Heart left ventricle (tissue), 13 donors: ENCODE measurements at regions not wholly inside any gene's neighbourhood (a gene's known extent, or its start where the extent isn't known, plus 50 kb on each side); places are given as distances from the start of the nearest gene placed in this dataset.

Source experiments
- CTCF ChIP-seq, 12 donors: fragments of 200-600 bp; sonication (generic) in 4 of 12; IDR thresholded peaks; one replicate each; pipeline versions ENCODE4 v1.5.0 to v1.8.0; 2018 to 2022; ENCODE audit warnings: antibody characterized with exemption in 12 of 12, mild to moderate bottlenecking in 5 of 12
- POLR2A ChIP-seq, 2 donors: fragments of 450-650 bp; IDR thresholded peaks; one replicate each; pipeline ENCODE4 v1.6.1; 2017; ENCODE audit warnings: antibody characterized with exemption in 2 of 2, mild to moderate bottlenecking in 2 of 2, moderate library complexity in 2 of 2
- donor health status: ischemic (EF 13 %, LVEDD 7.1; RV severe dilation, severe dysfunction).
- donor health status: DM: no; HTN: yes; CAD: no.
- donor health status: DM: no; HTN: no; CAD: no.
- donor health status: ischemic (EF 25% LVEDD 6.9; RV normal size, moderate dysfunction).
- donor health status: ischemic (EF 25% LVEDD 5.7; RV mildly dilated, moderate dysfunction).
- donor health status: ischemic (EF 35%, LVEDD 5.7; RV mildly dilated, moderate dysfunction).
- donor health status: nonischemic (EF 11% LVEDD 7.7; RV severe dilation, severe dysfunction).
- donor health status: DM: yes; HTN: yes; CAD: no.
- donor health status: PGD.
- donor health status: ischemic (EF 29% LVEDD 5.4; RV normal size, mild dysfunction).
- donor health status: nonischemic (EF 23%, LVEDD 6.1; RV moderate dilation, normal function).

GRCh38 chr4:79528241-79528706 lies 120.2 kb upstream of the GK2 start:
- TF ChIP-seq CTCF (IDR thresholded peaks at IDR 0.05): no peak
- no peak for TF ChIP-seq POLR2A (IDR thresholded peaks at IDR 0.05)
